Activated CD4-positive, alpha-beta T cell treated with anti-CD3 and anti-CD28 coated beads, Interleukin-2, amount 50 U/mL, for 24 hours (primary cell): ENCODE measurements at regions not wholly inside any gene's neighbourhood (a gene's known extent, or its start where the extent isn't known, plus 50 kb on each side); places are given as distances from the start of the nearest gene placed in this dataset.
"Not testable (repeated sequence)": the region's sequence is repeated elsewhere in the genome, so short reads cannot be mapped to it uniquely, and the experiment has no call there.

ENCODE experiments used
- DNase-seq, 2 donors: peaks; one replicate each; pipeline ENCODE4 v3.0.0-alpha.2; 2020; ENCODE audit warnings: low read depth in 1 of 2, low spot score in 1 of 2

- DNase-seq: no peak
Measured at GRCh38 chrX:40374486-40374885, 206.3 kb upstream of the ATP6AP2 start.

- DNase-seq: no peak
Measured at GRCh38 chrX:40373641-40374040, 207.1 kb upstream of the ATP6AP2 start.

- DNase-seq: no peak
Measured at GRCh38 chrX:40373025-40373424, 207.7 kb upstream of the ATP6AP2 start.

- DNase-seq: no peak
Measured at GRCh38 chrX:40371376-40371775, 209.4 kb upstream of the ATP6AP2 start.

- no peak for DNase-seq
Measured at GRCh38 chrX:40368611-40369061, 212.1 kb upstream of the ATP6AP2 start.

GRCh38 chrX:40366661-40367060 is 214.1 kb upstream of the ATP6AP2 start:
- DNase-seq: no peak

- not testable (repeated sequence) for DNase-seq
Measured at GRCh38 chrX:40362291-40362690, 218.5 kb upstream of the ATP6AP2 start.

- DNase-seq: no peak
Measured at GRCh38 chrX:40360557-40360956, 220.2 kb upstream of the ATP6AP2 start.

GRCh38 chrX:40359593-40359992 is 221.2 kb upstream of the ATP6AP2 start:
- DNase-seq: no peak

GRCh38 chrX:40358994-40359393 is 221.8 kb upstream of the ATP6AP2 start:
- no peak for DNase-seq

GRCh38 chrX:40349251-40349650 is 231.5 kb upstream of the ATP6AP2 start:
- no peak for DNase-seq

- DNase-seq: no peak
Measured at GRCh38 chrX:40346379-40346778, 234.4 kb upstream of the ATP6AP2 start.

- DNase-seq: no peak
Measured at GRCh38 chrX:40343319-40343718, 237.5 kb upstream of the ATP6AP2 start.

GRCh38 chrX:40340116-40340515 is 240.7 kb upstream of the ATP6AP2 start:
- DNase-seq: no peak

- no peak for DNase-seq
Measured at GRCh38 chrX:40333344-40333743, 235.6 kb upstream of the BCOR start.

- no peak for DNase-seq
Measured at GRCh38 chrX:40331762-40332161, 234.0 kb upstream of the BCOR start.

GRCh38 chrX:40331353-40331752 is 233.6 kb upstream of the BCOR start:
- DNase-seq: no peak

- DNase-seq: no peak
Measured at GRCh38 chrX:40329616-40330015, 231.9 kb upstream of the BCOR start.

- no peak for DNase-seq
Measured at GRCh38 chrX:40327085-40327484, 229.3 kb upstream of the BCOR start.

- DNase-seq: no peak
Measured at GRCh38 chrX:40326186-40326965, 228.6 kb upstream of the BCOR start.

GRCh38 chrX:40325161-40325560 is 227.4 kb upstream of the BCOR start:
- DNase-seq: no peak

GRCh38 chrX:40323977-40324376 is 226.2 kb upstream of the BCOR start:
- DNase-seq: no peak

- DNase-seq: no peak
Measured at GRCh38 chrX:40320819-40321218, 223.1 kb upstream of the BCOR start.
